GM12873 (cell line): ENCODE measurements at regions not wholly inside any gene's neighbourhood (a gene's known extent, or its start where the extent isn't known, plus 50 kb on each side); places are given as distances from the start of the nearest gene placed in this dataset.

Experiments used
- CTCF ChIP-seq: IDR thresholded peaks from 2 replicates; pipeline ENCODE4 v1.5.1; 2012; ENCODE audit warnings: low read depth, mild to moderate bottlenecking, moderate library complexity, low read length, control low read depth; ENCODE audit not compliant: insufficient read depth; ENCODE audit errors: missing control alignments

GRCh38 chr16:25413133-25413532 lies 155.5 kb upstream of the ZKSCAN2 start:
- TF ChIP-seq CTCF: no peak

GRCh38 chr16:25411396-25412081 lies 153.9 kb upstream of the ZKSCAN2 start:
- TF ChIP-seq CTCF: no peak

- no peak for TF ChIP-seq CTCF
Measured at GRCh38 chr16:25403852-25404251, 146.2 kb upstream of the ZKSCAN2 start.

- TF ChIP-seq CTCF: peak; percentile 34
Measured at GRCh38 chr16:25395528-25395927, 137.9 kb upstream of the ZKSCAN2 start.

GRCh38 chr16:25390761-25391160 lies 133.1 kb upstream of the ZKSCAN2 start:
- no peak for TF ChIP-seq CTCF

- no peak for TF ChIP-seq CTCF
Measured at GRCh38 chr16:25374556-25374955, 116.9 kb upstream of the ZKSCAN2 start.

- TF ChIP-seq CTCF: no peak
Measured at GRCh38 chr16:25372716-25373115, 115.1 kb upstream of the ZKSCAN2 start.
